Stomach (tissue), 8 donors: ENCODE measurements at regions not wholly inside any gene's neighbourhood (a gene's known extent, or its start where the extent isn't known, plus 50 kb on each side); places are given as distances from the start of the nearest gene placed in this dataset.

Experiments used
- DNase-seq, 2 donors: peaks; one replicate each; pipeline versions ENCODE4 v3.0.0 to v3.0.0-alpha.2; 2013 to 2019
- H3K27ac ChIP-seq, 5 donors: fragments of 200-600 bp in 4 of 5; sonication (generic) in 4 of 5; one replicate each; pipeline ENCODE4 v1.5.1; 2013 to 2019; ENCODE audit warnings: mild to moderate bottlenecking in 1 of 5, moderate library complexity in 1 of 5
- H3K27me3 ChIP-seq, 3 donors: fragments of 200-600 bp; sonication (generic); one replicate each; pipeline ENCODE4 v1.5.1; 2017 to 2019; ENCODE audit warnings: mixed run types in 1 of 3
- H3K36me3 ChIP-seq, 4 donors: fragments of 200-600 bp; sonication (generic); 1 replicate in 3 of 4; 2 replicates in 1 of 4; pipeline ENCODE4 v1.5.1; 2016 to 2019
- H3K4me1 ChIP-seq, 4 donors: fragments of 200-600 bp; sonication (generic); one replicate each; pipeline ENCODE4 v1.5.1; 2016 to 2019
- H3K4me3 ChIP-seq, 4 donors: fragments of 200-600 bp; sonication (generic) in 3 of 4; one replicate each; pipeline ENCODE4 v1.5.1; 2016 to 2019; ENCODE audit warnings: mild to moderate bottlenecking in 1 of 4
- H3K9me3 ChIP-seq, 4 donors: fragments of 200-600 bp; sonication (generic); one replicate each; pipeline ENCODE4 v1.5.1; 2016 to 2019
- CTCF ChIP-seq, 7 experiments: fragments of 450-650 bp in 4 of 7; fragments of 200-600 bp in 3 of 7; sonication (generic) in 3 of 7; IDR thresholded peaks; one replicate each; pipeline ENCODE4 v1.5.1; 2016 to 2019; ENCODE audit warnings: antibody characterized with exemption in 7 of 7, control low read depth in 2 of 7, mild to moderate bottlenecking in 1 of 7
- EP300 ChIP-seq: sonication (generic); formaldehyde crosslinking; IDR thresholded peaks from one replicate; pipeline ENCODE4 v1.6.1; 2017; ENCODE audit warnings: antibody characterized with exemption
- POLR2A ChIP-seq, 4 donors: fragments of 450-650 bp; IDR thresholded peaks; one replicate each; pipeline ENCODE4 v1.6.1; 2016; ENCODE audit warnings: antibody characterized with exemption in 4 of 4, control low read depth in 2 of 4, mild to moderate bottlenecking in 1 of 4, moderate library complexity in 1 of 4
- POLR2AphosphoS5 ChIP-seq, 3 donors: sonication (generic); formaldehyde crosslinking; IDR thresholded peaks; one replicate each; pipeline ENCODE4 v1.6.1; 2016; ENCODE audit warnings: antibody characterized with exemption in 3 of 3
- WGBS, 5 donors: extraction: QIAGEN DNeasy Blood & Tissue Kit in 3 of 5; methylation state at CpG; one replicate each; pipeline versions ENCODE4 v1.1.5 to v1.1.7; 2013 to 2018; 5-methylcytosine and 5-hydroxymethylcytosine counted together
- intact Hi-C: fragments of 100-400 bp; cut with DNase I; formaldehyde crosslinking; loops from one replicate; pipeline ENCODE4 v1.15.1; 2023; ENCODE audit warnings: low total_unique reads
- donor health status: healthy with polysubstance abuse.
- donor health status: Bipolar disorder and iron deficiency.
- donor health status: healthy.

DNA sequence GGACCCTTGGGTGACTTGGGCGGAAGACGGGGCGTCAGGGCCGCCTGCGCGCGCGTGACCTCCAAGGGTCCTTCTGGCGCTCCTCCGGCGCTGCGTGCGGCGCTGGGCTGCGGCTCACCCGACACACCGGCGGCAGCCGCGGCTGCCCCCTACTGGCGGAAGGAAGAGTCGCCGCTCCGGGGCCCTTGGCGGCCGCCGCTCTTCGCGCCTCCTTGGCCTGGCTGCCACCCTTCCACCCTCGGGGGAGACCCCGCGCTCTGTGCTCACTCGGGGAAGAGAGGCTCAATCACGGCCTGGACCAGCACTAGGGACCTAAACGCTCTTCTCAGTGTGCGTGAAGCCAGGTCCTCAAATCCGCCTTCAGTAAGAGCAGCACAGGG lies 89.7 kb downstream of the DMRTA2 start:
- H3K4me1 ChIP-seq: peaks cover 12 to 15% (median 14%) of the 10 kb centered on the region in 4 donors
- peaks cover 4 to 61% (median 27%) of the 10 kb centered on the region in 3 donors for H3K27me3 ChIP-seq
- DNase-seq: peak; percentile 45 to 85
- no peaks in the 10 kb centered on the region for H3K9me3 ChIP-seq
- 6 to 19% (median 8%) methylated on average over 3 to 37 of the region's 37 CpGs for WGBS, 5 donors
- no peak overlapping the region for H3K27ac ChIP-seq
- TF ChIP-seq CTCF (IDR thresholded peaks at IDR 0.05) (peak in 2 of 7 experiments; percentile 29 to 42), POLR2A (IDR thresholded peaks at IDR 0.05) (no peak)
- H3K4me3 ChIP-seq: peak overlapping the region; percentile 40 to 49 (median 45)
- intact Hi-C loops: no loop called here
- H3K36me3 ChIP-seq: no peaks in the 10 kb centered on the region

- peaks cover 4 to 62% (median 27%) of the 10 kb centered on the region in 3 donors for H3K27me3 ChIP-seq
- intact Hi-C loops: no loop called here
- WGBS, 5 donors: 0 to 8% (median 4%) methylated on average over 2 to 56 of the region's 56 CpGs
- no peaks in the 10 kb centered on the region for H3K36me3 ChIP-seq
- H3K9me3 ChIP-seq: no peaks in the 10 kb centered on the region
- H3K27ac ChIP-seq: no peak overlapping the region
- peaks cover 12 to 15% (median 14%) of the 10 kb centered on the region in 4 donors for H3K4me1 ChIP-seq
- TF ChIP-seq CTCF (IDR thresholded peaks at IDR 0.05) (peak in 5 of 7 experiments; percentile 41 to 81 (median 69)), POLR2AphosphoS5 (IDR thresholded peaks at IDR 0.05) (no peak), POLR2A (IDR thresholded peaks at IDR 0.05) (no peak)
- DNase-seq: peak; percentile 40 to 89
- H3K4me3 ChIP-seq: peak overlapping the region; percentile 40 to 49 (median 45)
Observed at GRCh38 chr1:50332941-50333594, 90.2 kb downstream of the DMRTA2 start.

DNA sequence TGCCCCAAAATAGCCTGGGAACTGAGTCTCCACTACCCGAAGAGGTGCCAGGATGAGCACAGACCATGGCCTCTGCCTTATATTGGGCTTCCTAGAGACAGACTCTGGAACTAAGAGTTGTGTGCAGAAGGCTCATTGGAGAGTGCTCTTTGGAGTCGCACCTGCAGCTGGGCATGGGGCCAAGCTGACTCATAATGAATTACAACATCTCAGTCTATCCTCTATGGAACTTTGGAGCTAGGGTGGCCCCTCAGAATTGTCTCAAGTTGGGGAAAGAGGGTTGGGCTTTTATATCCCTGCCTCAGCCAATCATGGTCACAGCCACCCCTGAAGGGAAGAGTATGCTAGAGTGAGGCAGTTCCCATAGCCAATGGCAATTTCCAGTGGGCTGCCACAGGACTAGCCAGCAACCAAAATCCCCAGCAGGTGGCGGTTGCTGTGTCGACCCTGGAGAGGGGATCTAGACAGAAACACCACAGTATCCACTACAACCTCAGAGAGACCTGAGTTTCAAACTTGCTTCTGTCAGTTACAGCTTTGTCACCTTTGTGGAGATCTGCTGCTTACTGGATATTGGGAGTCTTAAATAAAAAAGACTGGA lies 93.8 kb downstream of the DMRTA2 start:
- no peak overlapping the region for H3K27ac ChIP-seq
- H3K4me3 ChIP-seq: no peak overlapping the region
- no peaks in the 10 kb centered on the region for H3K9me3 ChIP-seq
- TF ChIP-seq CTCF (IDR thresholded peaks at IDR 0.05): no peak
- no peak for TF ChIP-seq POLR2AphosphoS5 (IDR thresholded peaks at IDR 0.05)
- no peak for TF ChIP-seq EP300
- no peak for TF ChIP-seq POLR2A (IDR thresholded peaks at IDR 0.05)
- intact Hi-C loops: no loop called here
- DNase-seq: no peak
- H3K27me3 ChIP-seq: peaks cover 4 to 48% (median 16%) of the 10 kb centered on the region in 3 donors
- H3K4me1 ChIP-seq: peaks cover 12 to 15% (median 14%) of the 10 kb centered on the region in 4 donors
- WGBS, 5 donors: 44 to 57% (median 51%) methylated on average over 4 of the region's 4 CpGs
- H3K36me3 ChIP-seq: no peaks in the 10 kb centered on the region

DNA sequence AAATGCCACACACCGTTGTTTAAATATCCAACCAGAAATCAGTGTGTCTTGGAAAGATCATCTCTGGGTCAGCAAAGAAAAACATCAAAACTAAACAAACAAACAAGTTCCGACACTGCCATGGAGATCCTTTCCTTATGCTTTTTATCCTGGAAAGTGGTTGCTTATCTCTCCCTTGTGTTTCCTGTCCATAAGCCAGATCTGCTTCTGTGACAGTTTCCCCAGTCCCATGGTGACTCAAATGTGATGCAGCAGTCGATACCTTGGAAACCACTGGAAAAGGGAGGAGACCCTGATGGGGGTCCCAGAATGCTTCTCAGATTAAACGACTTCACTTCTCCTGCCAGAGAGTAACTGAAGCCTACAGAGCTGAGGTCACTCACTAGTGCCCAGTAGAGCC lies 94.7 kb downstream of the DMRTA2 start:
- intact Hi-C loops: no loop called here
- TF ChIP-seq POLR2AphosphoS5 (IDR thresholded peaks at IDR 0.05) (no peak), EP300 (no peak), POLR2A (IDR thresholded peaks at IDR 0.05) (no peak), CTCF (IDR thresholded peaks at IDR 0.05) (no peak)
- 32 to 41% (median 34%) methylated on average over 4 of the region's 4 CpGs for WGBS, 5 donors

More for the DNA sequence above, 94.7 kb downstream of the DMRTA2 start:
- Histone ChIP-seq H3K4me3 (no peak overlapping the region), H3K27me3 (peaks cover 0 to 39% (median 9%) of the 10 kb centered on the region in 3 donors), H3K36me3 (no peaks in the 10 kb centered on the region), H3K4me1 (peaks cover 9 to 11% (median 10%) of the 10 kb centered on the region in 4 donors), H3K27ac (no peak overlapping the region), H3K9me3 (no peaks in the 10 kb centered on the region)
- DNase-seq: no peak
